ENCODE measurements at regions not wholly inside any gene's neighbourhood (a gene's known extent, or its start where the extent isn't known, plus 50 kb on each side); places are given as distances from the start of the nearest gene placed in this dataset.

GRCh38 chr2:137770166-137770565 lies 194.1 kb upstream of the HNMT start:
- Histone ChIP-seq H3K27ac (ENCODE audit: low read depth, low read length, poor library complexity, severe bottlenecking) (no peak overlapping the region), H3F3A (ENCODE audit: insufficient read depth, low read length) (no peaks in the 10 kb centered on the region), H4K20me1 (ENCODE audit: insufficient read depth, low read length) (no peaks in the 10 kb centered on the region), H3K9me3 (ENCODE audit: low read length) (no peaks in the 10 kb centered on the region), H3K9ac (ENCODE audit: low read length) (no peak overlapping the region), H3K4me1 (ENCODE audit: insufficient read depth, low read length, severe bottlenecking) (no peaks in the 10 kb centered on the region), H3K36me3 (ENCODE audit: insufficient read depth, low read length) (no peaks in the 10 kb centered on the region), H3K4me3 (ENCODE audit: low read depth, low read length, poor library complexity, severe bottlenecking) (no peak overlapping the region), H3K9me2 (ENCODE audit: low read depth, low read length) (no peaks in the 10 kb centered on the region), H3K4me2 (ENCODE audit: low read length) (no peak overlapping the region), H3K27me3 (ENCODE audit: insufficient read depth, low read length) (no peaks in the 10 kb centered on the region), H2AFZ (ENCODE audit: low read length) (no peak overlapping the region), H3K79me2 (ENCODE audit: insufficient read depth, low read length) (no peaks in the 10 kb centered on the region)
- TF ChIP-seq EZH2 (IDR thresholded peaks at IDR 0.05; ENCODE audit: borderline replicate concordance, low read length), result no peak

DNA sequence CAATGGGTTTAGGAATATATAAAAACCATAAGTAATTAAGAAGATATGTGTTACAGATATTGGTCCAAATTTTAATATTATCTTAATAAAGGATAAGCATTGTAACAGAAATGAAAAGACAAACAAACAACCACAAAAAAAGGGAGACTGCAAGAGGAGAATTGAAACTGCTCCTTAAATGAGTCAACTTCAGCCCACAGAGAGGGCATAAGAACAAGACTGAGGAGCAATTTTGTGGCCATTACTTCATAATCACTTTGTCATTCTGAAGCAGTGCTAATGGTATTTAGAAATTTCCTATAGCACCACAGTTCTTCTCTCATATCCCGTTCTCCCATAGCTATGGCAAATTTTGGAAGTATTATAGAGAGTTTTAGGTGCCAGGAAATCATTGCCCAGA lies 193.2 kb upstream of the HNMT start:
- no peak overlapping the region for H2AFZ ChIP-seq (ENCODE audit: low read length)
- H3K4me3 ChIP-seq (ENCODE audit: low read depth, low read length, poor library complexity, severe bottlenecking), result no peak overlapping the region
- H3K9ac ChIP-seq (ENCODE audit: low read length), result no peak overlapping the region
- H3K4me1 ChIP-seq (ENCODE audit: insufficient read depth, low read length, severe bottlenecking), result no peaks in the 10 kb centered on the region
- no peaks in the 10 kb centered on the region for H4K20me1 ChIP-seq (ENCODE audit: insufficient read depth, low read length)
- H3K36me3 ChIP-seq (ENCODE audit: insufficient read depth, low read length), result no peaks in the 10 kb centered on the region
- no peaks in the 10 kb centered on the region for H3K9me2 ChIP-seq (ENCODE audit: low read depth, low read length)
- no peak overlapping the region for H3K27ac ChIP-seq (ENCODE audit: low read depth, low read length, poor library complexity, severe bottlenecking)
- no peaks in the 10 kb centered on the region for H3K9me3 ChIP-seq (ENCODE audit: low read length)
- no peaks in the 10 kb centered on the region for H3K79me2 ChIP-seq (ENCODE audit: insufficient read depth, low read length)
- no peaks in the 10 kb centered on the region for H3F3A ChIP-seq (ENCODE audit: insufficient read depth, low read length)
- TF ChIP-seq EZH2 (IDR thresholded peaks at IDR 0.05; ENCODE audit: borderline replicate concordance, low read length), result no peak
- TF ChIP-seq, protein P1, sequence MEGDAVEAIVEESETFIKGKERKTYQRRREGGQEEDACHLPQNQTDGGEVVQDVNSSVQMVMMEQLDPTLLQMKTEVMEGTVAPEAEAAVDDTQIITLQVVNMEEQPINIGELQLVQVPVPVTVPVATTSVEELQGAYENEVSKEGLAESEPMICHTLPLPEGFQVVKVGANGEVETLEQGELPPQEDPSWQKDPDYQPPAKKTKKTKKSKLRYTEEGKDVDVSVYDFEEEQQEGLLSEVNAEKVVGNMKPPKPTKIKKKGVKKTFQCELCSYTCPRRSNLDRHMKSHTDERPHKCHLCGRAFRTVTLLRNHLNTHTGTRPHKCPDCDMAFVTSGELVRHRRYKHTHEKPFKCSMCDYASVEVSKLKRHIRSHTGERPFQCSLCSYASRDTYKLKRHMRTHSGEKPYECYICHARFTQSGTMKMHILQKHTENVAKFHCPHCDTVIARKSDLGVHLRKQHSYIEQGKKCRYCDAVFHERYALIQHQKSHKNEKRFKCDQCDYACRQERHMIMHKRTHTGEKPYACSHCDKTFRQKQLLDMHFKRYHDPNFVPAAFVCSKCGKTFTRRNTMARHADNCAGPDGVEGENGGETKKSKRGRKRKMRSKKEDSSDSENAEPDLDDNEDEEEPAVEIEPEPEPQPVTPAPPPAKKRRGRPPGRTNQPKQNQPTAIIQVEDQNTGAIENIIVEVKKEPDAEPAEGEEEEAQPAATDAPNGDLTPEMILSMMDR (IDR thresholded peaks at IDR 0.05; ENCODE audit: low read length), result no peak
- H3K27me3 ChIP-seq (ENCODE audit: insufficient read depth, low read length), result no peaks in the 10 kb centered on the region
- H3K4me2 ChIP-seq (ENCODE audit: low read length), result no peak overlapping the region

GRCh38 chr2:137772451-137772850 lies 191.8 kb upstream of the HNMT start:
- H2AFZ ChIP-seq (ENCODE audit: low read length), result no peak overlapping the region

GRCh38 chr2:137775529-137775928 lies 188.7 kb upstream of the HNMT start:
- Histone ChIP-seq H3K4me1 (ENCODE audit: insufficient read depth, low read length, severe bottlenecking) (no peaks in the 10 kb centered on the region), H3K27ac (ENCODE audit: low read depth, low read length, poor library complexity, severe bottlenecking) (no peak overlapping the region), H3F3A (ENCODE audit: insufficient read depth, low read length) (no peaks in the 10 kb centered on the region), H3K79me2 (ENCODE audit: insufficient read depth, low read length) (no peaks in the 10 kb centered on the region), H3K27me3 (ENCODE audit: insufficient read depth, low read length) (no peaks in the 10 kb centered on the region), H2AFZ (ENCODE audit: low read length) (no peak overlapping the region), H3K9ac (ENCODE audit: low read length) (no peak overlapping the region), H4K20me1 (ENCODE audit: insufficient read depth, low read length) (no peaks in the 10 kb centered on the region), H3K9me3 (ENCODE audit: low read length) (no peaks in the 10 kb centered on the region), H3K36me3 (ENCODE audit: insufficient read depth, low read length) (no peaks in the 10 kb centered on the region), H3K9me2 (ENCODE audit: low read depth, low read length) (no peaks in the 10 kb centered on the region), H3K4me3 (ENCODE audit: low read depth, low read length, poor library complexity, severe bottlenecking) (no peak overlapping the region), H3K4me2 (ENCODE audit: low read length) (no peak overlapping the region)
- TF ChIP-seq, protein P1 (IDR thresholded peaks at IDR 0.05; ENCODE audit: low read length), result no peak
- TF ChIP-seq EZH2 (IDR thresholded peaks at IDR 0.05; ENCODE audit: borderline replicate concordance, low read length), result no peak

More at GRCh38 chr2:137772451-137772850, 191.8 kb upstream of the HNMT start:
- TF ChIP-seq, protein P1 (IDR thresholded peaks at IDR 0.05; ENCODE audit: low read length), result no peak
- TF ChIP-seq EZH2 (IDR thresholded peaks at IDR 0.05; ENCODE audit: borderline replicate concordance, low read length), result no peak
- no peaks in the 10 kb centered on the region for H3F3A ChIP-seq (ENCODE audit: insufficient read depth, low read length)
- no peak overlapping the region for H3K9ac ChIP-seq (ENCODE audit: low read length)
- no peaks in the 10 kb centered on the region for H3K79me2 ChIP-seq (ENCODE audit: insufficient read depth, low read length)
- no peaks in the 10 kb centered on the region for H3K27me3 ChIP-seq (ENCODE audit: insufficient read depth, low read length)
- H3K4me1 ChIP-seq (ENCODE audit: insufficient read depth, low read length, severe bottlenecking), result no peaks in the 10 kb centered on the region
- H3K9me3 ChIP-seq (ENCODE audit: low read length), result no peaks in the 10 kb centered on the region
- H3K4me3 ChIP-seq (ENCODE audit: low read depth, low read length, poor library complexity, severe bottlenecking), result no peak overlapping the region
- H4K20me1 ChIP-seq (ENCODE audit: insufficient read depth, low read length), result no peaks in the 10 kb centered on the region
- H3K36me3 ChIP-seq (ENCODE audit: insufficient read depth, low read length), result no peaks in the 10 kb centered on the region
- H3K9me2 ChIP-seq (ENCODE audit: low read depth, low read length), result no peaks in the 10 kb centered on the region
- no peak overlapping the region for H3K27ac ChIP-seq (ENCODE audit: low read depth, low read length, poor library complexity, severe bottlenecking)
- no peak overlapping the region for H3K4me2 ChIP-seq (ENCODE audit: low read length)

Measured in OCI-LY1 (cell line).